HCT116 (cell line): ENCODE measurements at regions not wholly inside any gene's neighbourhood (a gene's known extent, or its start where the extent isn't known, plus 50 kb on each side); places are given as distances from the start of the nearest gene placed in this dataset.

Experiments
- ATAC-seq: fragments of 200-7000 bp; cut with Tn5 transposase; 2 replicates; pipeline ENCODE4 v1.9.1; 2020; ENCODE audit warnings: mild to moderate bottlenecking, moderate library complexity
- BruUV-seq: library from RNA; stranded (reverse); fragments of 400-500 nt; replicated peaks from 2 replicates; lab custom pipeline; 2021; lab: Mats Ljungman, UMichigan
- CTCF ChIA-PET: fragments of 300-600 bp; sonication (Branson Sonifier 250); formaldehyde crosslinking; loops from one replicate; lab custom pipeline; 2021; ENCODE audit warnings: antibody characterized with exemption; lab: Charles Lee
- POLR2A ChIA-PET: fragments of 300-600, 350-600 bp; sonication (Branson Sonifier 250); formaldehyde crosslinking; loops from one replicate; lab custom pipeline; 2021; ENCODE audit warnings: antibody characterized with exemption; lab: Charles Lee
- RAD21 ChIA-PET, 2 experiments: fragments of 300-600 bp; sonication (Branson Sonifier 250); formaldehyde crosslinking; loops; one replicate each; lab custom pipeline; 2023; ENCODE audit warnings: low total read pairs in 2 of 2; ENCODE audit not compliant: uncharacterized antibody in 2 of 2, unreplicated experiment in 2 of 2, low non-redundant PET in 1 of 2; lab: Charles Lee
- DNase-seq: peaks from one replicate; pipeline ENCODE4 v3.0.0-alpha.2; 2010; ENCODE audit warnings: low read depth, low spot score
- H2AFZ ChIP-seq: fragments of 200-600 bp; shearing (Covaris generic), sonication (generic); 2 replicates; pipeline ENCODE4 v1.6.1; 2017; ENCODE audit warnings: low read depth, mixed run types, mixed read lengths, antibody characterized with exemption, low read length; ENCODE audit not compliant: poor library complexity, severe bottlenecking
- H3K27ac ChIP-seq: 2 replicates; pipeline ENCODE4 v1.5.1; 2012; ENCODE audit warnings: low read depth, low read length
- H3K27me3 ChIP-seq: fragments of 200-600 bp; sonication (generic); 2 replicates; pipeline ENCODE4 v1.6.1; 2016; ENCODE audit warnings: mixed run types, low read length, mixed read lengths; ENCODE audit not compliant: insufficient read depth
- H3K36me3 ChIP-seq, 2 experiments: fragments of 200-500 bp in 1 of 2; fragments of 200-600 bp in 1 of 2; sonication (Bioruptor generic) in 1 of 2; sonication (generic) in 1 of 2; 2 replicates each; pipeline versions ENCODE4 v1.5.1 to v1.6.1; 2014 to 2016; ENCODE audit warnings: low read length in 2 of 2, inconsistent platforms in 1 of 2, mixed read lengths in 1 of 2, mixed run types in 1 of 2; ENCODE audit not compliant: insufficient read depth in 2 of 2, control insufficient read depth in 1 of 2
- H3K4me1 ChIP-seq, 2 experiments: fragments of 200-600 bp in 1 of 2; sonication (generic) in 1 of 2; 2 replicates each; pipeline versions ENCODE4 v1.5.1 to v1.6.1; 2012 to 2017; ENCODE audit warnings: low read length in 2 of 2, inconsistent platforms in 1 of 2, mild to moderate bottlenecking in 1 of 2, mixed read lengths in 1 of 2, mixed run types in 1 of 2, moderate library complexity in 1 of 2; ENCODE audit not compliant: insufficient read depth in 2 of 2, control insufficient read depth in 1 of 2
- H3K4me2 ChIP-seq: fragments of 200-600 bp; sonication (generic); 2 replicates; pipeline ENCODE4 v1.6.1; 2017; ENCODE audit warnings: mixed run types, low read length, mixed read lengths
- H3K4me3 ChIP-seq, 2 experiments: fragments of 200-600 bp in 1 of 2; sonication (generic) in 1 of 2; replicated peaks in 1 of 2; 2 replicates each; pipeline ENCODE4 v1.5.1; 2011 to 2016; ENCODE audit warnings: low read length in 2 of 2, control low read depth in 1 of 2, low read depth in 1 of 2, mild to moderate bottlenecking in 1 of 2, mixed read lengths in 1 of 2, mixed run types in 1 of 2
- H3K79me2 ChIP-seq: fragments of 200-600 bp; sonication (generic); 2 replicates; pipeline ENCODE4 v1.6.1; 2017; ENCODE audit warnings: mild to moderate bottlenecking, mixed run types, low read length, moderate library complexity, mixed read lengths; ENCODE audit not compliant: insufficient read depth
- H3K9ac ChIP-seq: fragments of 200-600 bp; sonication (generic); 2 replicates; pipeline ENCODE4 v1.6.1; 2016; ENCODE audit warnings: low read length, mixed read lengths
- H3K9me2 ChIP-seq: fragments of 200-600 bp; sonication (generic), shearing (Covaris generic); 2 replicates; pipeline ENCODE4 v1.6.1; 2017; ENCODE audit warnings: mixed run types, mild to moderate bottlenecking, moderate library complexity; ENCODE audit not compliant: insufficient read depth
- H3K9me3 ChIP-seq, 2 experiments: fragments of 200-500 bp in 1 of 2; fragments of 200-600 bp in 1 of 2; sonication (Bioruptor generic) in 1 of 2; sonication (generic) in 1 of 2; 2 replicates each; pipeline ENCODE4 v1.6.1; 2014 to 2017; ENCODE audit warnings: low read length in 2 of 2, mixed read lengths in 2 of 2, inconsistent platforms in 1 of 2, low read depth in 1 of 2, mild to moderate bottlenecking in 1 of 2, mixed run types in 1 of 2, moderate library complexity in 1 of 2; ENCODE audit not compliant: control insufficient read depth in 1 of 2, insufficient read depth in 1 of 2
- H4K20me1 ChIP-seq: fragments of 200-600 bp; sonication (generic), shearing (Covaris generic); 2 replicates; pipeline ENCODE4 v1.6.1; 2017; ENCODE audit warnings: mixed run types, mild to moderate bottlenecking, moderate library complexity; ENCODE audit not compliant: insufficient read depth
- ATF3 ChIP-seq: IDR thresholded peaks from 2 replicates; pipeline ENCODE4 v1.6.1; 2012
- CBX3 ChIP-seq: IDR thresholded peaks from 2 replicates; pipeline ENCODE4 v1.6.1; 2012; ENCODE audit warnings: low read depth
- CEBPB ChIP-seq: IDR thresholded peaks from 2 replicates; pipeline ENCODE4 v1.6.1; 2012; ENCODE audit warnings: low read depth
- EGR1 ChIP-seq: IDR thresholded peaks from 2 replicates; pipeline ENCODE4 v1.6.1; 2012; ENCODE audit warnings: low read depth
- EZH2 ChIP-seq: fragments of 200-600 bp; sonication (generic); IDR thresholded peaks from 2 replicates; pipeline ENCODE4 v1.6.1; 2017; ENCODE audit warnings: antibody characterized with exemption, mixed run types
- EZH2phosphoT487 ChIP-seq: fragments of 200-600 bp; IDR thresholded peaks from 2 replicates; pipeline ENCODE4 v1.6.1; 2018; ENCODE audit warnings: antibody characterized with exemption, borderline replicate concordance
- FOSL1 ChIP-seq: IDR thresholded peaks from 2 replicates; pipeline ENCODE4 v1.6.1; 2012; ENCODE audit warnings: low read depth
- JUND ChIP-seq: IDR thresholded peaks from 2 replicates; pipeline ENCODE4 v1.6.1; 2012
- MAX ChIP-seq: IDR thresholded peaks from 2 replicates; pipeline ENCODE4 v1.6.1; 2012
- POLR2A ChIP-seq: IDR thresholded peaks from 2 replicates; pipeline ENCODE4 v1.7.0; 2011; ENCODE audit warnings: borderline replicate concordance; ENCODE audit not compliant: insufficient read depth, insufficient read length; ENCODE audit errors: extremely low read depth
- POLR2AphosphoS5 ChIP-seq: IDR thresholded peaks from 2 replicates; pipeline ENCODE4 v1.6.1; 2011; ENCODE audit warnings: mild to moderate bottlenecking, low read depth, low read length, moderate library complexity
- RAD21 ChIP-seq: IDR thresholded peaks from 2 replicates; pipeline ENCODE4 v1.6.1; 2012; ENCODE audit warnings: low read depth, mild to moderate bottlenecking
- REST ChIP-seq: IDR thresholded peaks from 2 replicates; pipeline ENCODE4 v1.6.1; 2012; ENCODE audit warnings: low read depth
- SIN3A ChIP-seq: IDR thresholded peaks from 2 replicates; pipeline ENCODE4 v1.6.1; 2012; ENCODE audit warnings: low read depth
- SP1 ChIP-seq: IDR thresholded peaks from 2 replicates; pipeline ENCODE4 v1.6.1; 2012; ENCODE audit warnings: low read depth
- SRF ChIP-seq: IDR thresholded peaks from 2 replicates; pipeline ENCODE4 v1.6.1; 2012; ENCODE audit warnings: low read depth
- TCF7L2 ChIP-seq: IDR thresholded peaks from 2 replicates; pipeline ENCODE4 v1.7.0; 2011; ENCODE audit warnings: borderline replicate concordance, inconsistent platforms; ENCODE audit not compliant: insufficient read depth, insufficient read length; ENCODE audit errors: extremely low read depth
- YY1 ChIP-seq: IDR thresholded peaks from 2 replicates; pipeline ENCODE4 v1.6.1; 2011; ENCODE audit warnings: low read length, low read depth, moderate library complexity, mild to moderate bottlenecking; ENCODE audit not compliant: insufficient replicate concordance; ENCODE audit errors: extremely low read depth
- ZFX ChIP-seq: fragments of 450-650 bp; IDR thresholded peaks from 2 replicates; pipeline ENCODE4 v1.6.1; 2017
- ZNF274 ChIP-seq: fragments of 200-500 bp; sonication (Bioruptor generic); IDR thresholded peaks from 2 replicates; pipeline ENCODE4 v1.6.1; 2014; ENCODE audit warnings: mild to moderate bottlenecking, low read depth, low read length, inconsistent platforms
- intact Hi-C: fragments of 100-400 bp; cut with micrococcal nuclease; formaldehyde crosslinking; loops from 2 replicates; pipeline ENCODE4 v1.10.0; 2022

- Histone ChIP-seq H3K27me3 (peaks cover 3% of the 10 kb centered on the region; the same call in 1 of the 2 replicates), H3K4me2 (no peak overlapping the region), H3K4me1 (no peaks in the 10 kb centered on the region), H3K27ac (no peak overlapping the region), H4K20me1 (no peaks in the 10 kb centered on the region), H3K79me2 (no peaks in the 10 kb centered on the region), H2AFZ (no peak overlapping the region), H3K9ac (no peak overlapping the region), H3K9me2 (no peaks in the 10 kb centered on the region), H3K4me3 (no peak overlapping the region), H3K36me3 (no peaks in the 10 kb centered on the region)
- POLR2A ChIA-PET = no interaction called here
- RAD21 ChIA-PET = no interaction called here
- intact Hi-C loops = no loop called here
- no peak for ATAC-seq
- CTCF ChIA-PET = no interaction called here
- no peak for DNase-seq
- no peak for TF ChIP-seq RAD21
- no peak for TF ChIP-seq POLR2A
- no peak for TF ChIP-seq FOSL1
- TF ChIP-seq SRF = no peak
- no peak for TF ChIP-seq REST
- TF ChIP-seq ZNF274 = no peak
- no peak for TF ChIP-seq ATF3
- TF ChIP-seq YY1 = no peak
- TF ChIP-seq SP1 = no peak
- TF ChIP-seq EZH2 = no peak
- TF ChIP-seq MAX = no peak
- TF ChIP-seq CEBPB = no peak
- no peak for TF ChIP-seq TCF7L2
- no peak for TF ChIP-seq JUND
- no peak for TF ChIP-seq EZH2phosphoT487
- no peak for TF ChIP-seq CBX3
- no peak for TF ChIP-seq EGR1
- no peak for TF ChIP-seq POLR2AphosphoS5
- no peak for TF ChIP-seq ZFX
- TF ChIP-seq SIN3A = no peak
- TF ChIP-seq, all 23 proteins: peak for 0
- no TSS peak for BruUV-seq
- no peaks in the 10 kb centered on the region for H3K9me3 ChIP-seq
Measured at GRCh38 chr11:130527636-130528297, 79.3 kb downstream of the ADAMTS15 start.
